GM23248 (cell line): ENCODE measurements at regions not wholly inside any gene's neighbourhood (a gene's known extent, or its start where the extent isn't known, plus 50 kb on each side); places are given as distances from the start of the nearest gene placed in this dataset.

Experiments used
- EZH2 ChIP-seq: fragments of 200-600 bp; sonication (generic); IDR thresholded peaks from 2 replicates; pipeline ENCODE4 v1.6.1; 2018; ENCODE audit warnings: antibody characterized with exemption, mild to moderate bottlenecking; ENCODE audit not compliant: insufficient read depth, poor library complexity, severe bottlenecking
- EZH2phosphoT487 ChIP-seq: fragments of 200-600 bp; sonication (generic); IDR thresholded peaks from 2 replicates; pipeline ENCODE4 v1.6.1; 2018; ENCODE audit warnings: antibody characterized with exemption, moderate library complexity, mild to moderate bottlenecking, low read depth; ENCODE audit not compliant: insufficient read depth

- TF ChIP-seq EZH2 (no peak), EZH2phosphoT487 (no peak)
Observed at GRCh38 chr3:159174715-159175692, 373.1 kb downstream of the MFSD1 start.
